Liver (tissue), 8 donors: ENCODE measurements at regions not wholly inside any gene's neighbourhood (a gene's known extent, or its start where the extent isn't known, plus 50 kb on each side); places are given as distances from the start of the nearest gene placed in this dataset.

Experiments
- DNase-seq: peaks from one replicate; pipeline ENCODE4 v3.0.0-alpha.2; 2017; ENCODE audit warnings: low spot score
- H3K27ac ChIP-seq, 2 donors: one replicate each; pipeline ENCODE4 v1.7.0; 2013; ENCODE audit warnings: inconsistent platforms in 2 of 2, low read length in 2 of 2, control low read depth in 1 of 2, low read depth in 1 of 2, mild to moderate bottlenecking in 1 of 2
- H3K27me3 ChIP-seq, 4 donors: one replicate each; pipeline versions ENCODE4 v1.6.1 to v1.7.0; 2013; ENCODE audit warnings: low read length in 3 of 4, inconsistent platforms in 1 of 4, mild to moderate bottlenecking in 1 of 4, moderate library complexity in 1 of 4; ENCODE audit not compliant: control insufficient read depth in 4 of 4, insufficient read depth in 4 of 4
- H3K36me3 ChIP-seq, 4 donors: one replicate each; pipeline versions ENCODE4 v1.6.1 to v1.7.0; 2013; ENCODE audit warnings: low read length in 3 of 4, mild to moderate bottlenecking in 3 of 4, low read depth in 1 of 4, moderate library complexity in 1 of 4; ENCODE audit not compliant: control insufficient read depth in 4 of 4, insufficient read depth in 3 of 4
- H3K4me1 ChIP-seq, 4 donors: one replicate each; pipeline versions ENCODE4 v1.6.1 to v1.7.0; 2013; ENCODE audit warnings: low read length in 3 of 4, mild to moderate bottlenecking in 3 of 4, moderate library complexity in 1 of 4; ENCODE audit not compliant: control insufficient read depth in 4 of 4, insufficient read depth in 4 of 4
- H3K4me3 ChIP-seq, 3 donors: one replicate each; pipeline versions ENCODE4 v1.6.1 to v1.7.0; 2013; ENCODE audit warnings: low read length in 3 of 3, control low read depth in 1 of 3, low read depth in 1 of 3, mild to moderate bottlenecking in 1 of 3
- H3K9ac ChIP-seq, 2 donors: one replicate each; pipeline ENCODE4 v1.7.0; 2013; ENCODE audit warnings: low read length in 2 of 2, mild to moderate bottlenecking in 2 of 2, moderate library complexity in 2 of 2, control low read depth in 1 of 2, low read depth in 1 of 2
- H3K9me3 ChIP-seq, 4 donors: one replicate each; pipeline versions ENCODE4 v1.6.1 to v1.7.0; 2013; ENCODE audit warnings: low read length in 3 of 4; ENCODE audit not compliant: control insufficient read depth in 4 of 4
- ATF3 ChIP-seq: IDR thresholded peaks from 2 replicates; pipeline ENCODE4 v1.6.1; 2016; ENCODE audit warnings: antibody characterized with exemption
- EGR1 ChIP-seq, 2 donors: IDR thresholded peaks; 2 replicates each; pipeline ENCODE4 v1.6.1; 2016 to 2018; ENCODE audit warnings: antibody characterized with exemption in 2 of 2, low read depth in 2 of 2
- FOXA1 ChIP-seq: IDR thresholded peaks from 2 replicates; pipeline ENCODE4 v1.6.1; 2016; ENCODE audit warnings: antibody characterized with exemption
- FOXA2 ChIP-seq: IDR thresholded peaks from 2 replicates; pipeline ENCODE4 v1.6.1; 2016; ENCODE audit warnings: antibody characterized with exemption
- GABPA ChIP-seq, 2 donors: IDR thresholded peaks in 1 of 2; conservative IDR thresholded peaks in 1 of 2; 2 replicates each; pipeline ENCODE4 v1.6.1; 2016; ENCODE audit warnings: antibody characterized with exemption in 2 of 2, mild to moderate bottlenecking in 1 of 2, moderate library complexity in 1 of 2
- HNF4A ChIP-seq, 2 donors: conservative IDR thresholded peaks; 2 replicates each; pipeline ENCODE4 v1.6.1; 2016; ENCODE audit warnings: antibody characterized with exemption in 2 of 2, mild to moderate bottlenecking in 2 of 2
- HNF4G ChIP-seq: IDR thresholded peaks from 2 replicates; pipeline ENCODE4 v1.6.1; 2016; ENCODE audit warnings: antibody characterized with exemption
- JUND ChIP-seq, 2 donors: IDR thresholded peaks; 2 replicates each; pipeline ENCODE4 v1.6.1; 2016; ENCODE audit warnings: antibody characterized with exemption in 2 of 2
- NR2F2 ChIP-seq: IDR thresholded peaks from 2 replicates; pipeline ENCODE4 v1.6.1; 2016; ENCODE audit warnings: antibody characterized with exemption
- RAD21 ChIP-seq, 2 donors: IDR thresholded peaks; 2 replicates each; pipeline ENCODE4 v1.6.1; 2016; ENCODE audit warnings: antibody characterized with exemption in 2 of 2, mild to moderate bottlenecking in 2 of 2
- RXRA ChIP-seq, 2 donors: IDR thresholded peaks; 2 replicates each; pipeline ENCODE4 v1.6.1; 2017 to 2018; ENCODE audit warnings: antibody characterized with exemption in 2 of 2, mild to moderate bottlenecking in 1 of 2
- SP1 ChIP-seq: IDR thresholded peaks from 2 replicates; pipeline ENCODE4 v1.6.1; 2018; ENCODE audit warnings: antibody characterized with exemption, mild to moderate bottlenecking
- TAF1 ChIP-seq: conservative IDR thresholded peaks from 2 replicates; pipeline ENCODE4 v1.6.1; 2016; ENCODE audit warnings: antibody characterized with exemption, mild to moderate bottlenecking
- YY1 ChIP-seq: IDR thresholded peaks from 2 replicates; pipeline ENCODE4 v1.6.1; 2016; ENCODE audit warnings: antibody characterized with exemption, mild to moderate bottlenecking
- ZBTB33 ChIP-seq: IDR thresholded peaks from 2 replicates; pipeline ENCODE4 v1.6.1; 2016; ENCODE audit warnings: antibody characterized with exemption
- WGBS: extraction: QIAGEN DNeasy Blood & Tissue Kit; methylation state at CpG from one replicate; pipeline ENCODE4 v1.1.7; 2013; 5-methylcytosine and 5-hydroxymethylcytosine counted together
- TF ChIP-seq, protein P1 (sequence below): fragments of 150-350 bp; IDR thresholded peaks from 2 replicates; pipeline ENCODE4 v1.5.1; 2017; ENCODE audit warnings: improper control_type of control experiment, low read depth, low read length; ENCODE audit not compliant: missing input control
- TF ChIP-seq, protein P2 (sequence below): IDR thresholded peaks from 2 replicates; pipeline ENCODE4 v1.6.1; 2016; ENCODE audit warnings: antibody characterized with exemption
- TF ChIP-seq, protein P3 (sequence below): IDR thresholded peaks from 2 replicates; pipeline ENCODE4 v1.6.1; 2016; ENCODE audit warnings: antibody characterized with exemption, mild to moderate bottlenecking
- donor health status: healthy.
- donor health status: healthy.
- donor health status: healthy.
- donor health status: healthy.
- donor health status: healthy.

DNA sequence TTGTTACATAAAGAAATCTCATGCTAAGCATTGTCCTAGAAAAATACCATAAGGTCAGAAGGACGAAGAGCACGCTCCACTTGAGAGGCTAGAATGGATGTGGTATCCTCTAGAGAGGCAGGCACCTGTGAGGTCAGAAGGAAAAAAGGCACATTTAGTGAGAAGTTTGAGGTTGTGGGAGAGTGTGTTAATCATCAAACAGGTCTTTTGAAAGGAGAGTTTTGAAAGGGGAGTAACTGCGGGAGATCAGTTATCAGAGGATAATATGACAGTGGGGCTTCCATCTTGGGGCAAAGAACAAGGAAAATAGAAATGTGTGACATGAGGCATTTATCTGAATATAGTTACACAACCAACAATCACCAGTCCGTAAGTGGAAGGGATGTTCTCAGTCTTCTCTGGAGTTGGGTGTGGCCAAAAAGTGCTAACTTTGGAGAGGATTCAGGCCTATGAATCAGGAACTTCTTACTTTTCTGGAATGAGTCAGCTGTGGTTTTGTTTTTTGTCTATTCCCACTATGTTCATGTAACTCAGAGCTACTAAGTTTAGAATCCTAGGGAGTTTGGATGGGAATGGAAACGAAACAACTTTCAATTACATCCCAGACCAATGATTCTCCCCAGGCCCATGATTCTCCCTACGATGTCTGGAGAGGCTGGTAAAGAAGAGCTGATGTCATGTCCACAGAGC lies 451.4 kb upstream of the ST6GAL2 start:
- DNase-seq = no peak
- Histone ChIP-seq H3K27me3 (no peaks in the 10 kb centered on the region), H3K4me1 (peaks cover 0 to 1% (median 0%) of the 10 kb centered on the region in 4 donors), H3K9me3 (peaks cover 2 to 9% (median 5%) of the 10 kb centered on the region in 4 donors), H3K36me3 (no peaks in the 10 kb centered on the region), H3K4me3 (no peak overlapping the region), H3K27ac (no peak overlapping the region), H3K9ac (no peak overlapping the region)
- 60% methylated on average over 6 of the region's 6 CpGs for WGBS
- TF ChIP-seq, protein P1, sequence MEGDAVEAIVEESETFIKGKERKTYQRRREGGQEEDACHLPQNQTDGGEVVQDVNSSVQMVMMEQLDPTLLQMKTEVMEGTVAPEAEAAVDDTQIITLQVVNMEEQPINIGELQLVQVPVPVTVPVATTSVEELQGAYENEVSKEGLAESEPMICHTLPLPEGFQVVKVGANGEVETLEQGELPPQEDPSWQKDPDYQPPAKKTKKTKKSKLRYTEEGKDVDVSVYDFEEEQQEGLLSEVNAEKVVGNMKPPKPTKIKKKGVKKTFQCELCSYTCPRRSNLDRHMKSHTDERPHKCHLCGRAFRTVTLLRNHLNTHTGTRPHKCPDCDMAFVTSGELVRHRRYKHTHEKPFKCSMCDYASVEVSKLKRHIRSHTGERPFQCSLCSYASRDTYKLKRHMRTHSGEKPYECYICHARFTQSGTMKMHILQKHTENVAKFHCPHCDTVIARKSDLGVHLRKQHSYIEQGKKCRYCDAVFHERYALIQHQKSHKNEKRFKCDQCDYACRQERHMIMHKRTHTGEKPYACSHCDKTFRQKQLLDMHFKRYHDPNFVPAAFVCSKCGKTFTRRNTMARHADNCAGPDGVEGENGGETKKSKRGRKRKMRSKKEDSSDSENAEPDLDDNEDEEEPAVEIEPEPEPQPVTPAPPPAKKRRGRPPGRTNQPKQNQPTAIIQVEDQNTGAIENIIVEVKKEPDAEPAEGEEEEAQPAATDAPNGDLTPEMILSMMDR = no peak
- TF ChIP-seq NR2F2 = no peak
- no peak for TF ChIP-seq JUND (IDR thresholded peaks at IDR 0.05)
- no peak for TF ChIP-seq FOXA1
- TF ChIP-seq, protein P2, sequence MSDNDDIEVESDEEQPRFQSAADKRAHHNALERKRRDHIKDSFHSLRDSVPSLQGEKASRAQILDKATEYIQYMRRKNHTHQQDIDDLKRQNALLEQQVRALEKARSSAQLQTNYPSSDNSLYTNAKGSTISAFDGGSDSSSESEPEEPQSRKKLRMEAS = no peak
- TF ChIP-seq HNF4A (conservative IDR thresholded peaks at IDR 0.05) = no peak
- TF ChIP-seq ZBTB33 = no peak
- no peak for TF ChIP-seq YY1
- TF ChIP-seq RXRA (IDR thresholded peaks at IDR 0.05) = no peak
- TF ChIP-seq TAF1 = no peak
- no peak for TF ChIP-seq FOXA2
- no peak for TF ChIP-seq EGR1 (IDR thresholded peaks at IDR 0.05; ENCODE audit: low read depth in 2 of 2)
- TF ChIP-seq GABPA (IDR thresholded peaks at IDR 0.05 in 1 of 2, conservative IDR thresholded peaks at IDR 0.05 in 1 of 2) = no peak

- Histone ChIP-seq H3K36me3 (no peaks in the 10 kb centered on the region), H3K27me3 (no peaks in the 10 kb centered on the region), H3K9me3 (peaks cover 2 to 11% (median 5%) of the 10 kb centered on the region in 4 donors), H3K27ac (no peak overlapping the region), H3K4me1 (peaks cover 0 to 1% (median 0%) of the 10 kb centered on the region in 4 donors), H3K9ac (no peak overlapping the region), H3K4me3 (no peak overlapping the region)
- 53% methylated on average over 3 of the region's 3 CpGs for WGBS
- DNase-seq = no peak
- TF ChIP-seq RAD21 (IDR thresholded peaks at IDR 0.05) = no peak
- no peak for TF ChIP-seq RXRA (IDR thresholded peaks at IDR 0.05)
- TF ChIP-seq NR2F2 = no peak
- TF ChIP-seq, protein P1 = no peak
- TF ChIP-seq FOXA1 = no peak
- TF ChIP-seq GABPA (IDR thresholded peaks at IDR 0.05 in 1 of 2, conservative IDR thresholded peaks at IDR 0.05 in 1 of 2) = no peak
- TF ChIP-seq SP1 = no peak
- no peak for TF ChIP-seq ATF3
- TF ChIP-seq HNF4G = no peak
- TF ChIP-seq EGR1 (IDR thresholded peaks at IDR 0.05; ENCODE audit: low read depth in 2 of 2) = no peak
- TF ChIP-seq ZBTB33 = no peak
- no peak for TF ChIP-seq YY1
- no peak for TF ChIP-seq HNF4A (conservative IDR thresholded peaks at IDR 0.05)
- TF ChIP-seq, protein P3, sequence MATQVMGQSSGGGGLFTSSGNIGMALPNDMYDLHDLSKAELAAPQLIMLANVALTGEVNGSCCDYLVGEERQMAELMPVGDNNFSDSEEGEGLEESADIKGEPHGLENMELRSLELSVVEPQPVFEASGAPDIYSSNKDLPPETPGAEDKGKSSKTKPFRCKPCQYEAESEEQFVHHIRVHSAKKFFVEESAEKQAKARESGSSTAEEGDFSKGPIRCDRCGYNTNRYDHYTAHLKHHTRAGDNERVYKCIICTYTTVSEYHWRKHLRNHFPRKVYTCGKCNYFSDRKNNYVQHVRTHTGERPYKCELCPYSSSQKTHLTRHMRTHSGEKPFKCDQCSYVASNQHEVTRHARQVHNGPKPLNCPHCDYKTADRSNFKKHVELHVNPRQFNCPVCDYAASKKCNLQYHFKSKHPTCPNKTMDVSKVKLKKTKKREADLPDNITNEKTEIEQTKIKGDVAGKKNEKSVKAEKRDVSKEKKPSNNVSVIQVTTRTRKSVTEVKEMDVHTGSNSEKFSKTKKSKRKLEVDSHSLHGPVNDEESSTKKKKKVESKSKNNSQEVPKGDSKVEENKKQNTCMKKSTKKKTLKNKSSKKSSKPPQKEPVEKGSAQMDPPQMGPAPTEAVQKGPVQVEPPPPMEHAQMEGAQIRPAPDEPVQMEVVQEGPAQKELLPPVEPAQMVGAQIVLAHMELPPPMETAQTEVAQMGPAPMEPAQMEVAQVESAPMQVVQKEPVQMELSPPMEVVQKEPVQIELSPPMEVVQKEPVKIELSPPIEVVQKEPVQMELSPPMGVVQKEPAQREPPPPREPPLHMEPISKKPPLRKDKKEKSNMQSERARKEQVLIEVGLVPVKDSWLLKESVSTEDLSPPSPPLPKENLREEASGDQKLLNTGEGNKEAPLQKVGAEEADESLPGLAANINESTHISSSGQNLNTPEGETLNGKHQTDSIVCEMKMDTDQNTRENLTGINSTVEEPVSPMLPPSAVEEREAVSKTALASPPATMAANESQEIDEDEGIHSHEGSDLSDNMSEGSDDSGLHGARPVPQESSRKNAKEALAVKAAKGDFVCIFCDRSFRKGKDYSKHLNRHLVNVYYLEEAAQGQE = no peak
- TF ChIP-seq JUND (IDR thresholded peaks at IDR 0.05) = no peak
- no peak for TF ChIP-seq TAF1
- TF ChIP-seq, protein P2 = no peak
Measured at GRCh38 chr2:107338059-107338458, 452.1 kb upstream of the ST6GAL2 start.
